HG03139 (cell line): ENCODE measurements at regions not wholly inside any gene's neighbourhood (a gene's known extent, or its start where the extent isn't known, plus 50 kb on each side); places are given as distances from the start of the nearest gene placed in this dataset.
"Not testable (repeated sequence)": the region's sequence is repeated elsewhere in the genome, so short reads cannot be mapped to it uniquely, and the experiment has no call there.

ENCODE experiments used
- ATAC-seq: cut with Tn5 transposase; IDR thresholded peaks from one replicate; pipeline ENCODE4 v1.9.1; 2021; ENCODE audit not compliant: unreplicated experiment

DNA sequence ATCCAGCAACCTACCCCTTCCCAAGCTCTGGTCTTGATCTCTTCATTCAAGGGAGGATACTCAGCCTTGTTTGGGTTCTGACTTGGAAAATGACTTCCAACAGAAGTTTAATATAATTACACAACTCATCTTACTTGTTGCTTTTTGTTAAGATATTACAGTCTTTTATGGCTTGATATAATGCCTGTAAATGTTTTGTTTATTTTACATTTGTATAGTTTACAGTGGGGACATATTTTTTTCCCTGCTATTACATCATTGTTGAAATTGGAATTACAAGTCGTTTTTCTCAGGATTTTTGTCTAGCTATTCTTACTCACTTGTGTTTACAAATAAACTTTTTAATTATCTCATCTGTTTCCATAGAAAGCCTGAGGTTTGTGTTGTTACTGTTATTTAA, 436.0 kb downstream of the CNTNAP4 start:
- no peak for ATAC-seq

GRCh38 chr16:76716251-76716650, 439.1 kb downstream of the CNTNAP4 start:
- ATAC-seq: not testable (repeated sequence)

GRCh38 chr16:76724181-76724580, 447.0 kb downstream of the CNTNAP4 start:
- ATAC-seq: no peak

DNA sequence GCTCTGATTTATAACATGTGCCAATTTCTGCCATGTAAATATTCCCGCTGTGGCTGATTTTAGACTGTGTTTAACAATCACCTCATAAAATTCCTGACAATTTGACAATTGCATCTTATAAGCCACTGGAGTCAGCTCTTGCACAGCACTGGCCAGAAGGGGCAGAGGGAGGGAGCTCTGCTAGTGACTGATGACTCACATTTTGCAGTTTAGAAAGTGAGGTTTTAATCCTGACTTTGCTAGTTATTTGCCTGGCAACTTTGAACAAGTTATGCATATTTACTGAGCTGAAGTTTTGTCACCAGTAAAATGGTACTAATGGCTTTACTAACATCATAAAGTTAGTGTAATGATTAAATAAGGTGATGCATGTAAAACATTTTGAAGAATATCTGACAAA, 452.3 kb downstream of the CNTNAP4 start:
- ATAC-seq: no peak

DNA sequence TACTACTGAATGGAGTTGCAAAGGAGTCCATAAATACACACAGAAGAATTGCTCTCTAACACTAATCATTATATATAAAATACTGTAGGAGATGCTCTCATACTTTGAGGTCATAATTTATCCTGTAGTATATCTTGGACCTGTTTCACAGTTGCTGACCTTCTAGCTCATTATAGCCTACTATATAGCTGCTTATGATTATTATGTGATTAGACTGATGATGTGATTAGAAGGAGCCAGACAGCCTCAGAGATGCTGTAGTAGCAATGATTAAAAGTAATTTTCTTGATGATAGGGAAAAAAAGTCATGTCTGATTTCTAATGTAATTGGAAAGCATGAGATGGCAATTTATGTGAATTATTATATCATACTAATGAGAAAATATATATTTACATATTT, 455.7 kb downstream of the CNTNAP4 start:
- ATAC-seq: no peak

- ATAC-seq: no peak
Observed at GRCh38 chr16:76741623-76742022, 449.4 kb upstream of the MON1B start.

DNA sequence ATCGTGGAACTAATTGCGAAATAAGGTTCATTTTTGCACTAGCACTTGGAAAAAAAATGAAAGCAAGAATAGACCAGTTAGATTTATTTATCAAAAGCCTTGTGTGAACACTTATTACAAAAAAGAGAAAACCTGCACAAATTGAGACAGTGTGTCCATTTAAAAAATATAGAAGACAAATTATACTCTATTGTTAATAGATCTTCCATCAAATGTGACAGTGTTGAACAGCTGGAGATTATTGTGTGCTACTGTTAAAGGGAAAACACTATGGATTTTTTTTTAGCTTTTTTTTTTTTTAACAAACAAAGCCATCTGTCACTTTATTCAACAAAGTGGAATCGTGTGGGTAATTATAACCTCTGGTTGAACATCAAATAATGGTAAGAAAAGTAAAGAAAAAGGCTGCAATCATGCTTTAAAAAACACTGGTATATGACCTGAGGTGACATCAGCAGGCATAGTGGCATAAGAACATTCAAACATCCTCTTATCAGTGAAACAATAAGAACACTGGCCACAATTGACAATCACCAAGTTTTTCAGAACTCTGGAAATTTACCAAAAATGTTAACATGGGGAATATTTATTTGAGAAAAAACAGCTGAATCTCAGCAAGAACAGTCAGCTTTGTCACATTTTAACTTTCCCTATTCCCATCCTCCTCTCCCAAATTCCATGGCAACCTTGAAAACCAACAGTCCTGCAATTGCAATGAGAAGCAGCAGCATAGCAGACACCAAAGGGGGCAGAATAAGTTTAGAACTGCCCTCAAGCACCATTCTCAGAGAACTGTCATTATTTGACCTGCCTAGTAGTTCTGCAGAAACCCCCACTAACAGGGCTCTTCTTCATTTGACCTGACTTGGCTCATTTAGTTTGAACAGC, 442.3 kb upstream of the MON1B start:
- no peak for ATAC-seq

- ATAC-seq: no peak
Observed at GRCh38 chr16:76749780-76750375, 441.1 kb upstream of the MON1B start.

- no peak for ATAC-seq
Observed at GRCh38 chr16:76755496-76755895, 435.5 kb upstream of the MON1B start.

DNA sequence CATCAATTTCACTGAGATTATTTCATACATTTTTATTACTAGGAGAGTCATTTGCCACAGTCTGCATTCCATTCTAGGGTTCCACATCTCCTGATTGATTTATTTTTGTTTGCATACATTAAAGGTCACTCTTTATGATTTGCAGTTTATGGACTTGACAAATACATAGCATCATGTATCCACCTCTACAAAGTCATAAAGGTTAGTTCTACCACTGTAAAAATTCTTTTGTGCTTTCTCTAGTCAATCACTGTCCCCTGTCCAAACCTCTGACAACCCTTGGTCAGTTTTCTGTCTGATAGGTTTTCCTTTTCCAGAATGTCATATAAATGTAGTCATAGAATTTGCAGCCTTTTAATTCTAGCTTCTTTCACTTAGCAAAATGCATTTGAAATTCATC, 434.6 kb upstream of the MON1B start:
- no peak for ATAC-seq

DNA sequence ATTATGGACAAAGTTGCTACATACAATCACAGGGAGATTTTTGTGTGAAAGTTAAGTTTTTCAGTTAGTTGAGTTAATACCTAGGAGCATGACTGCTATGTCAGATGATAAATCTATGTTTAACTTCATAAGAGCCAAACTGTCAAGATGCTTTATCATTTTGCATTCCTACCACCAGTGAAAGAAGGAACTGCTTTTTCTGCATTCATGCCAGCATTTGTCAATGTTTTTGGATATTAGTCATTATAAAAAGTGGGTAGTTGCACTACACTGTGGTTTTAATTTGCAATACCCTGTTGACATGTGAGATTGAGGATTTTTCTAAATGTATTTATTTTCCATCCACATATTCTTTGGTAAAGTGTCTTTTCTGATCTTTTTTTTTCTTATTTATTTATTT, 434.0 kb upstream of the MON1B start:
- ATAC-seq: no peak

DNA sequence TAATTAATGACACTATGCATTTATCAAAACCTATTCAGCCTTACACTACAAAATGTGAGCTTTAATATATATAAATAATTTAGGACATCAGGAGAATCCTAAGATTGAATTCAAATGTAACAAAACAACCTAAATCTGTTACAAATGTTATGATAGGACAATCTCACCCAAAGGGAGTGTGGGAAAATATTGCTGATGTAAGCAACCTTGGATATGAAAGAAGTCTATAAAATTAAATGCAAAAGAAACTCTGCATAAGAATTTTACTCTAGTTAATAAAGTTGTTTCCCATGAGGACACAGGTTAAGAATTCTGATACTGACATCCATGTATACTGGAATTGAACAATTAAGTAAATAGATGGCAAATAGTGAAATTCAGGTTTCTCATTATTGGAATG, 424.5 kb upstream of the MON1B start:
- no peak for ATAC-seq

GRCh38 chr16:76768316-76768715, 422.7 kb upstream of the MON1B start:
- ATAC-seq: no peak

DNA sequence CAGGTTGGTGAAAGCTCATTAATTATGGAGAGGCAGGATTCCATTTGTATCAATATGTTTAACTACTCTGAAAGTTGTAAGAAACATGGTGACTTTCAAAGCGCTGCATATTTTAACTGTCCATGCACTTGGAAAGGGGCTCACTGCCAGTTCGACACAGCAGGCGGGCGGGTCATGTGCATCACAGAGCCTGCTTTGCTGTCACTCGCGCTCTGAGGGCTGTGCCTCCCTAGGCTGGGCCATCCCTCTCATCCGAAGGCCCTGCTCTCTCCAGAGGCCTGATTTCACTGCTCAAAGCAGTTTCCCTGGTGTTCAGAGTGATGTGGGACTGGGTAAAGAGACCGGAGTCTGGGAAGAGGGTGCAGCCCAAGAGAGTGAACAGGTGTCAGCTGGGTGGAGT, 422.0 kb upstream of the MON1B start:
- no peak for ATAC-seq

GRCh38 chr16:76771216-76771615, 419.8 kb upstream of the MON1B start:
- no peak for ATAC-seq

DNA sequence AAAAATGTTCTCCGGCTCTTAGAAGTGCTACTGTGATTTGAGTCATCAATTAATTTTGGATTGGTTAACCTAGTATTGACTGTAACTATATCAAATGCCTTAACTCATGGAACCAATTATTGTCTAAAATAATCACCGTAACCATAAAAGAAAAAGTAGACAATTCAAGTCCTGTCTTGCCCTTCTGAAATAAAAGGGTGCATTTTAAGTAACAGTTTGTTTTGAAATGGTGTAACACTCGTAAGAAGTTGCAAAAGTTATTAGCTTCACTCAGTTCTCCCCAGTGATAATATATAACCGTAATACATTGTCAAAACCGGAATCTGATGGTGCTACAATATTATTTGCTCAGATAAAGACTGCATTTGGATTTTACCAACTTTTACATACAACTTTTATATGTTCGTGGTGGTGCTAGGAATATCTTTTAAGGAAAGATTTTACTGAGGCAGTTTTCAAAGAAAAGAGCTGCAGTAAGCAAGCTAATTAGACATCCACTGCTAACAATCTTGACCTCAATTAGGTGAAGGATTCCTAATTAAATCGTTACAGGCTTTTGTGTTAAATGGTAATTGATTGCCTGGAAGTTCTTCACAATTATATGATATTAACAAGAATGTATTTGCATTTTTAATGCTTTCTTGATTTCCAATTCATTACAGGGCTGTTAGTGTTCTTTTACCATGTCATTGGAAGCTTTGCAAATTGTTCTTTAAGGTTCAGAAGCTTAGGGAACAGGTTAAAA, 413.1 kb upstream of the MON1B start:
- no peak for ATAC-seq

DNA sequence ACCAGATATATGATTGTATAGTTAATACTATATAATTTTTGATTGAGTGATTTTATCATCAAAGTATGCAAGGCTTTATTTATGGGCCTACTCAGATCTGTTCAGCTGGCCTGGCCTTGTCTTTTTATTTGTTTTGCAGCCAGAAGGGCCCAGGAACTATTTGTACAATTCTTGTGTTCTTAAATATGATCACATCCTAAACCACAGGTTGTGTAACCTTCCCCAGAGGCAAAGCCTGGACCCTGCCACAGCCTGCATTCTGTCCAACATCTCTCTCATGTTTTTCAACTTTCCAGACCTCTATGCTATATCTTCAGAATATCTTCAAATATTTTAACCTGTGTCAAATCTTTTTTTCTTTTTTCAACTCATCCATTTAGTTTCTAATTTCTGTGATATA, 410.4 kb upstream of the MON1B start:
- no peak for ATAC-seq

DNA sequence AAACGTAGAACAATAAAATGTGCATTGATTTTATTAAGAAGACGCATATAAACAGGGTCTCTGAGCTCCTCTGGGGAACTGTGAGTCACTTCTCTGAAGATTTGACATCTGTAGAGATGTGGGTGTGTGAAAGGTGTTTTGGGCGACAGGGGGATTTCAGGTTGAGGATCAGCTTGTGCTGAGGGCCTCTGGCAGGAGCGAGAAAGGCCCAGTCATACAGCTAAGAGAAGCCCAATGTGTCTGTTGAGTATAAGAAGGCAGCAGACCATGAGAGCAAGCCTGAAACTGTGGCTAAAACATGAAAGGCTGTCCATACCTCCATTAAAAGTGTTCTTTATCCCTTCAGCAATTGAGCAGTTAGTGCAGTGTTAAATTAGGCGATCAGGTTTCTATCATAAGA, 406.5 kb upstream of the MON1B start:
- ATAC-seq: no peak

- ATAC-seq: no peak
Observed at GRCh38 chr16:76787394-76787793, 403.6 kb upstream of the MON1B start.

DNA sequence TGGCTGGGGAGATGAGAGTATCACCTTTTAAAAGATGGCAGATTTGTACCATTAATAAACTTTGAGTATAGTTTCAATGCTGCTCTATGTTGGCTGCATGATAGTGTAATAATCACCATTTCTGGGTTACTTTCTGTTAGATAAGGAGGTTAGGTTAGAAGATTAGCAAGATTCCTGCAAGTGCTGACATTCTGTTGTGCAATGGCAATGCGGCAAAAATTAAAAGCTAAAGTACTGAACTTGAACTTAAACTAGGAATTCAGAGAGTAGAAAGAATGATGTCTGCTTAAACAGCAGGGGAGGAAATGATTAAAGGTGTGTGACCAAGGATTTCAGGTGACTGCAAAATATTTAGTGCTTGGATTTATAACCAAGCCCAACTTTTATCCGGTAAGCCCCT, 399.8 kb upstream of the MON1B start:
- no peak for ATAC-seq

DNA sequence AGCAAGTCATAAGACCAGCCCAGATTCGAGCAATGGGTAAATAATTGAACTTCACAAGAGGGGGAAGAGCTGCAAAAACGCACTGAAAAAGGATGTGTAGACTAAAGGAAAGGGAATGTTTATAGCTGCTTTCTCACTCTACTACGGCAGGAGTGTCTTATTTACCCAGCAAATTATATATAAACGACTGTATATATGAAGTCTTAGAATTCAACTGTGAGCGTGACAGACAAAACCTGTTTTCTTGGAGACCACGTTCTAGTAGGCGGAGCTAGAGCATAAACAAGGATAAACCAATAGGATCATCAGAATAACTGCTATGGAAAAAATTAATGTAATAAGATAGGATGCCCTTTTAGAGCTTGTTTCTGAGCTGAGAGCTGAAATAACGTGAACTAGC, 394.6 kb upstream of the MON1B start:
- no peak for ATAC-seq

- no peak for ATAC-seq
Observed at GRCh38 chr16:76796978-76797377, 394.0 kb upstream of the MON1B start.
